Endothelial cell of umbilical vein (primary cell): ENCODE measurements at regions not wholly inside any gene's neighbourhood (a gene's known extent, or its start where the extent isn't known, plus 50 kb on each side); places are given as distances from the start of the nearest gene placed in this dataset.

Source experiments
- BruUV-seq: library from RNA; stranded (reverse); fragments of 400-500 nt; replicated peaks from 2 replicates; lab custom pipeline; 2021; lab: Mats Ljungman, UMichigan
- CTCF ChIA-PET: fragments of 300-600, 350-600 bp; sonication (Branson Sonifier 250); formaldehyde crosslinking; loops from one replicate; lab custom pipeline; 2021; ENCODE audit warnings: antibody characterized with exemption, inconsistent platforms; lab: Charles Lee
- POLR2A ChIA-PET: fragments of 300-600, 350-600 bp; sonication (Branson Sonifier 250); formaldehyde crosslinking; loops from one replicate; lab custom pipeline; 2021; ENCODE audit warnings: antibody characterized with exemption, inconsistent platforms; lab: Charles Lee
- DNase-seq: peaks from one replicate; pipeline ENCODE4 v3.0.0-alpha.2; 2011; ENCODE audit warnings: low read depth, low spot score
- FAIRE-seq: peaks from 2 replicates; lab custom pipeline; 2011; peaks lifted over from hg19 to GRCh38; lab: Jason Lieb, UNC
- H2AFZ ChIP-seq: 2 replicates; pipeline ENCODE4 v1.6.0; 2012; ENCODE audit warnings: low read depth, low read length, control low read depth, inconsistent platforms
- H3K27ac ChIP-seq: 2 replicates; pipeline ENCODE4 v1.5.1; 2011; ENCODE audit warnings: low read depth, mild to moderate bottlenecking, control low read depth, low read length, moderate library complexity; ENCODE audit not compliant: insufficient read depth
- H3K27me3 ChIP-seq, 2 experiments: 2 replicates each; pipeline versions ENCODE4 v1.6.0 to v1.6.1; 2011; ENCODE audit warnings: low read length in 2 of 2, mixed read lengths in 1 of 2; ENCODE audit not compliant: control insufficient read depth in 2 of 2, insufficient read depth in 2 of 2
- H3K36me3 ChIP-seq, 2 experiments: 2 replicates in 1 of 2; 3 replicates in 1 of 2; pipeline ENCODE4 v1.5.1; 2011; ENCODE audit warnings: low read length in 2 of 2, mild to moderate bottlenecking in 1 of 2, moderate library complexity in 1 of 2; ENCODE audit not compliant: control insufficient read depth in 2 of 2, insufficient read depth in 2 of 2; ENCODE audit errors: extremely low read depth in 1 of 2
- H3K4me1 ChIP-seq: 3 replicates; pipeline ENCODE4 v1.5.1; 2011; ENCODE audit warnings: mild to moderate bottlenecking, low read length; ENCODE audit not compliant: control insufficient read depth, insufficient read depth; ENCODE audit errors: extremely low read depth
- H3K4me2 ChIP-seq: 2 replicates; pipeline ENCODE4 v1.6.1; 2011; ENCODE audit warnings: low read length, control low read depth, mixed read lengths; ENCODE audit not compliant: insufficient read depth
- H3K4me3 ChIP-seq, 3 experiments: fragments of 200-600 bp in 1 of 3; sonication (generic), shearing (Covaris generic) in 1 of 3; replicated peaks in 1 of 3; 2 replicates each; pipeline ENCODE4 v1.5.1; 2011 to 2016; ENCODE audit warnings: control low read depth in 3 of 3, low read length in 3 of 3, mild to moderate bottlenecking in 2 of 3, inconsistent platforms in 1 of 3, low read depth in 1 of 3, moderate library complexity in 1 of 3; ENCODE audit not compliant: insufficient read depth in 1 of 3
- H3K79me2 ChIP-seq: 2 replicates; pipeline ENCODE4 v1.6.0; 2012; ENCODE audit warnings: low read length, inconsistent platforms; ENCODE audit not compliant: control insufficient read depth, insufficient read depth
- H3K9ac ChIP-seq: replicated peaks from 2 replicates; pipeline ENCODE3; 2011; ENCODE audit warnings: low read length, control low read depth; ENCODE audit not compliant: insufficient read depth; ENCODE audit errors: extremely low read depth
- H3K9me1 ChIP-seq: replicated peaks from 3 replicates; pipeline ENCODE4 v1.6.0; 2011; ENCODE audit warnings: mild to moderate bottlenecking, low read length; ENCODE audit not compliant: control insufficient read depth, insufficient read depth; ENCODE audit errors: extremely low read depth
- H3K9me3 ChIP-seq: replicated peaks from 2 replicates; pipeline ENCODE4 v1.5.1; 2012; ENCODE audit warnings: low read length, inconsistent platforms; ENCODE audit not compliant: control insufficient read depth, insufficient read depth
- H4K20me1 ChIP-seq: replicated peaks from 2 replicates; pipeline ENCODE3; 2011; ENCODE audit warnings: mild to moderate bottlenecking, low read length; ENCODE audit not compliant: control insufficient read depth, insufficient read depth; ENCODE audit errors: extremely low read depth
- CTCF ChIP-seq, 2 donors: IDR thresholded peaks; 1 replicate in 1 of 2; 2 replicates in 1 of 2; pipeline ENCODE4 v1.5.1; 2011; ENCODE audit warnings: low read length in 2 of 2, mild to moderate bottlenecking in 2 of 2, moderate library complexity in 2 of 2, control low read depth in 1 of 2, inconsistent platforms in 1 of 2, low read depth in 1 of 2; ENCODE audit not compliant: insufficient read depth in 1 of 2; ENCODE audit errors: extremely low read depth in 1 of 2
- EZH2 ChIP-seq: IDR thresholded peaks from 2 replicates; pipeline ENCODE4 v1.6.1; 2012; ENCODE audit warnings: borderline replicate concordance, low read depth, mild to moderate bottlenecking, moderate library complexity, low read length, inconsistent platforms; ENCODE audit not compliant: severe bottlenecking
- FOS ChIP-seq: IDR thresholded peaks from 2 replicates; pipeline ENCODE4 v1.6.1; 2011; ENCODE audit warnings: mild to moderate bottlenecking, low read length, moderate library complexity, borderline replicate concordance; ENCODE audit not compliant: insufficient read depth
- GATA2 ChIP-seq: IDR thresholded peaks from 2 replicates; pipeline ENCODE4 v1.7.0; 2011; ENCODE audit warnings: low read depth, mild to moderate bottlenecking, moderate library complexity, mixed read lengths, low read length; ENCODE audit not compliant: insufficient read length, insufficient read depth
- JUN ChIP-seq: IDR thresholded peaks from 2 replicates; pipeline ENCODE4 v1.6.1; 2011; ENCODE audit warnings: borderline replicate concordance, low read depth; ENCODE audit not compliant: insufficient read length, insufficient read depth
- MAX ChIP-seq: IDR thresholded peaks from 2 replicates; pipeline ENCODE4 v1.6.1; 2011; ENCODE audit not compliant: insufficient read depth, insufficient read length
- MYC ChIP-seq: IDR thresholded peaks from one replicate; pipeline ENCODE4 v1.6.1; 2011; ENCODE audit warnings: mild to moderate bottlenecking, low read depth, low read length
- POLR2A ChIP-seq: IDR thresholded peaks from 2 replicates; pipeline ENCODE4 v1.6.1; 2012; ENCODE audit warnings: low read depth, mild to moderate bottlenecking, control low read depth, low read length
- POLR2AphosphoS5 ChIP-seq: IDR thresholded peaks from 2 replicates; pipeline ENCODE4 v1.6.1; 2012; ENCODE audit warnings: low read depth, mild to moderate bottlenecking, control low read depth, low read length, moderate library complexity; ENCODE audit not compliant: insufficient read depth
- dilution Hi-C: fragments of 300-500 bp; cut with MboI; formaldehyde crosslinking; loops from one replicate; pipeline ENCODE4 v1.15.0; 2019; ENCODE audit warnings: low sequenced_read_pairs; ENCODE audit not compliant: extremely low pct_ligation_motif_present
- intact Hi-C: fragments of 100-400 bp; cut with micrococcal nuclease; formaldehyde crosslinking; loops from one replicate; pipeline ENCODE4 v1.10.0; 2022

GRCh38 chr3:176789947-176790346, 407.3 kb downstream of the TBL1XR1 start:
- POLR2A ChIA-PET, result no interaction called here
- Histone ChIP-seq H3K79me2 (no peaks in the 10 kb centered on the region), H3K27ac (no peak overlapping the region), H3K27me3 (no peaks in the 10 kb centered on the region), H3K4me2 (no peak overlapping the region), H3K9me3 (no peaks in the 10 kb centered on the region), H3K4me3 (no peak overlapping the region), H2AFZ (no peak overlapping the region), H3K36me3 (no peaks in the 10 kb centered on the region), H3K9me1 (no peaks in the 10 kb centered on the region), H4K20me1 (no peaks in the 10 kb centered on the region), H3K4me1 (no peaks in the 10 kb centered on the region), H3K9ac (no peak overlapping the region)
- dilution Hi-C loops, result no loop called here
- DNase-seq (no peak), FAIRE-seq (no peak)
- CTCF ChIA-PET, result interaction anchor here (0.9 kb wide), 1 partner anchor 11 kb away, joined by 3 read pairs; no protein-coding TSS in a partner anchor
- no peak for TF ChIP-seq MYC
- no peak for TF ChIP-seq EZH2
- no peak for TF ChIP-seq JUN
- no peak for TF ChIP-seq CTCF (IDR thresholded peaks at IDR 0.05; ENCODE audit: extremely low read depth in 1 of 2, insufficient read depth in 1 of 2, low read depth in 1 of 2, low read length in 2 of 2)
- TF ChIP-seq GATA2, result no peak
- TF ChIP-seq FOS, result no peak
- no peak for TF ChIP-seq MAX
- TF ChIP-seq POLR2A, result no peak
- no peak for TF ChIP-seq POLR2AphosphoS5
- intact Hi-C loops, result no loop called here
- no TSS peak for BruUV-seq
